LNCAP (cell line): ENCODE measurements at regions not wholly inside any gene's neighbourhood (a gene's known extent, or its start where the extent isn't known, plus 50 kb on each side); places are given as distances from the start of the nearest gene placed in this dataset.

Source experiments
- TF ChIP-seq, protein P1 (sequence below): fragments of 450-650 bp; IDR thresholded peaks from 2 replicates; pipeline ENCODE4 v1.5.1; 2017; ENCODE audit warnings: mild to moderate bottlenecking

DNA sequence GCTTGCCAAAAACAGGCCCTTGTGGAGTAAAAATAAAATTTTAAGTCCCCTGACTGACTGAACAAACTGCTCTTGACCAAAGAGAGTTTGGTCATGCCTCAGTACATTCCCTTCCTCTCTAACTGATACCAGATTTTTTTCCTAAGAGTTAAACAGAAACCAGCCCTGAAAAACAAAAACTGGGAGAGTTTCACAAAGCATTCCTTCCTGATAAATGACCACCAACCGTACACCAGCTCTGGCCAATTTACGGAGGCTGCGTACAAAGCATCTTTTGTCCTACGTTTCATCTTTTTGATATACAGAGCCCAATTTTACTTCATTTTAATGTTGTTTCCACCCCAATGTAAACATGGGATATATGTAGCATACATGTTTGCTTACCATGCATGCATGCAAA is 477.4 kb upstream of the HTR1E start:
- TF ChIP-seq, protein P1, sequence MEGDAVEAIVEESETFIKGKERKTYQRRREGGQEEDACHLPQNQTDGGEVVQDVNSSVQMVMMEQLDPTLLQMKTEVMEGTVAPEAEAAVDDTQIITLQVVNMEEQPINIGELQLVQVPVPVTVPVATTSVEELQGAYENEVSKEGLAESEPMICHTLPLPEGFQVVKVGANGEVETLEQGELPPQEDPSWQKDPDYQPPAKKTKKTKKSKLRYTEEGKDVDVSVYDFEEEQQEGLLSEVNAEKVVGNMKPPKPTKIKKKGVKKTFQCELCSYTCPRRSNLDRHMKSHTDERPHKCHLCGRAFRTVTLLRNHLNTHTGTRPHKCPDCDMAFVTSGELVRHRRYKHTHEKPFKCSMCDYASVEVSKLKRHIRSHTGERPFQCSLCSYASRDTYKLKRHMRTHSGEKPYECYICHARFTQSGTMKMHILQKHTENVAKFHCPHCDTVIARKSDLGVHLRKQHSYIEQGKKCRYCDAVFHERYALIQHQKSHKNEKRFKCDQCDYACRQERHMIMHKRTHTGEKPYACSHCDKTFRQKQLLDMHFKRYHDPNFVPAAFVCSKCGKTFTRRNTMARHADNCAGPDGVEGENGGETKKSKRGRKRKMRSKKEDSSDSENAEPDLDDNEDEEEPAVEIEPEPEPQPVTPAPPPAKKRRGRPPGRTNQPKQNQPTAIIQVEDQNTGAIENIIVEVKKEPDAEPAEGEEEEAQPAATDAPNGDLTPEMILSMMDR: no peak

DNA sequence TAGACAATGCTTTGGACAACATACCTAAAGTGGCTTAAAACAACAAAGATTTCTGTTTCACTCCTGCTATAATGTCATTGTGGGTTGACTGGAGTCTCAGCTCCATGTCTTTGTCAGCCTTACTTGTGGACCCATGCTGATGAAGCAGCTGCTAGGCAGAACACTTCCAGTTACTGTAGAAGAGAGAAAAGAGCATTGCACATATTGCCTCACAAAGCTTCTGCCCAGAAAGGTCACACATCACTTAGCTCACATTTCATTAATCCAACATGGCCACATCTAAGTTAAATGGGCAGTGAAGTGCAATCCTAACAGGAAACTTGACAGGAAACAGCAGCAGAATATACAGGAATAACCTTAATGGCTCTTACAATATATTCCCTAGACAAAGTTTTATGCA is 480.5 kb upstream of the HTR1E start:
- TF ChIP-seq, protein P1: no peak

DNA sequence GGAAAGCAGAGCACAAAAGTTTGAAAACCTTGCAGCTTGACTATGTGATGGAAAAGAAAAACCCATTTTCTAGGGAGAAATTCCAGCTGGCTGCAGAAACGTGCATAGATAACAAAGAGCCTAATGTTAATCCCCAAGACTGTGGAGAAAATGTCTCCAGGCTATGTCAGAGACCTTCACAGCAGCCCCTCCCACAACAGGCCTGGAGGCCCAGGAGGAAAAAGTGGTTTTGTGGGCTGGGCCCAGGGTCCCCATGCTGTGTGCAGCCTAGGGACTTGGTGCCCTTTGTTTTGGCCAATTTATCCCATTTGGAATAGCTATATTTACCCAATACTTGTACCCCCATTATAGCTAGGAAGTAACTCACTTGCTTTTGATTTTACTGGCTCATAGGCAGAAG is 484.1 kb upstream of the HTR1E start:
- TF ChIP-seq, protein P1: no peak

DNA sequence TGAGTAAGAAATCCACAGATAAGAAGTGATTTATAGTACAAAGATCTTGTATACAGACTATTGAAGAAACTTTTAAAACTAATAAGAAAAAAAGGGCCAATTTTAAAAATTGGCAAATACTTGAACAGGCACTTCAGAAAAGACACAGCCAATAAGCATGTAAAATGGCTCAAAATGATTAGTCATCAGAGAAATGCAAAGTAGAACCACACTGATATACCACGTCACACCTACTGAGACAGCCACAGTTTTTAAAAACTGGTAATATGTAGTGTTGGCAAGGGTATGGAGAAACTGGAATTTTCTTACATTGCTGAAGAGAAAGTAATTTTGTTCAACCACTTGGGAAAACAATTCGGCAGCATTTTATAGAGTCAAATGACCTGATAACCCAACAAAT is 488.9 kb upstream of the HTR1E start:
- TF ChIP-seq, protein P1: no peak

DNA sequence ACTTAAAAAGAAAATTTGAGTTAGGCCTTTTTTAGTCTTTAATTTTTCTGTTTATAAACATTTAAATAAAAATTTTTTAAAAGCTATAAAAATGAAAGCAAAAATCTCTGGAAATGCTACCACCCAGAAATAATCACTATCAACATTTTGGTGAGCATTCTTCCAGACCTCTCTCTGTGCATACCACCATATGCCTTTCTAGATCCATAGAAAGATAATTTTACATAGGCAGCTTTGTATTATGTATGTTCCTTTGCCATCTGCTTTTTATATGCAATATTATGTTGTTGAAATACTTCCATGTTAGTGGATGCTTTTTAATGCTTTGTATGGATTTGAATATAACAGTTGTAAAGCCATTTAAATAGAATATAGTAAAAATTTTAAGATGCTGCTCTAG is 496.7 kb upstream of the HTR1E start:
- TF ChIP-seq, protein P1: no peak

DNA sequence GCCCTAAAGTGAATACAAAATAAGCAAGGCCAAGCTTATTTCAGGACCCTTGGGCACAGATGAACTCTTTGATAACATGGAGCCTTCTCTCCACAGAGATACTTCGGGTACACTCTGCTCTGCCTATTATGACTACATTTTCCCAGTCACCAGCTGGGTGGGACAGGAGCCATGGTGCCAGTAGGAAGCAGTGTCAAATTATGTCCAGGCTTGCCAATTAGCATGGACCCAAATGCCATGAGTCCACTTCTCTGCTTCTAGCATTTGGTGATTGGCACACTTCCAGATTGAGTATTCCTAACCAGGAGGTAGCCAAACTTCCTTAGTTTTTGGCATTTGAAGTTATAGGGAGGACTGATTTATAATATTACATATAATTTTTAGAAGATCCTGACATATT is 513.8 kb upstream of the HTR1E start:
- TF ChIP-seq, protein P1: no peak

DNA sequence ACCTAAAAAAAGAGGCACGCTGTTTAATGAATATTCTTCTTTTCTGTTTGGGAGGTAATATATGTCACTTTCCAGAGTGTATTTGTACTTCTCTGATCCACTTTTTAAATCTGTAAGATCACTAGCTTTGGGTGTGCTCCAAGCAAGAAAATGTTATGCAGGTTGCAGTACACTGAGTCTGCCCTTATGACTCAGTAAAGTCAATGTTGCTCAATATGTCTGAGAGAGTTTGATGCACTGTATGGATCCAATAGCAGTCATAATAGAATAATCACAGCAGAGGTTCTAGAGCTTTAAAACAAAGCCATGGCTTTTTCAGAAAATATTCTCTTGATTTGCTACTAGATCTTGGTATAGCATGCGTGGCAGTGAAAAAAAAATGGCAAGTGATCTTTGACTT is 525.3 kb upstream of the HTR1E start:
- TF ChIP-seq, protein P1: no peak

DNA sequence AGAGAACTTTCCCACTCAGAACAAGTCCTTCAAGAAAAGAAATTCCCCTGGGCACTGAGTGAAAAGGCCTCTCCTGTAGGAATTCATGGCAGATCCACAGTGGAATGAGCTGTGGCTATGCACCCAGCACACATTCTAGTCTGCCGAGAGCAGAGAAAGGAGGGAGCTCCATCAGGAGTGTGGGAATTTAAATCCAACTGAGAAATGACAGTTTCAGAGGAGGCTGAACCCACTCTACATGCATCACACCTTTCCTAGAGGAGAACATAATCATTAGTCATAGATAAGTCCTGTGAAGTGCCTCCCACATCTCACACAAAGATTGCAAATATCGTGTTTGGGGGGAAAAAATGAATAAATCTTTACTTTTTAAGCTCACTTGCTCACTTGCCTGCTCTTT is 530.2 kb upstream of the HTR1E start:
- TF ChIP-seq, protein P1: no peak
